ENCODE measurements at regions not wholly inside any gene's neighbourhood (a gene's known extent, or its start where the extent isn't known, plus 50 kb on each side); places are given as distances from the start of the nearest gene placed in this dataset.
"Not testable (repeated sequence)": the region's sequence is repeated elsewhere in the genome, so short reads cannot be mapped to it uniquely, and the experiment has no call there.

DNA sequence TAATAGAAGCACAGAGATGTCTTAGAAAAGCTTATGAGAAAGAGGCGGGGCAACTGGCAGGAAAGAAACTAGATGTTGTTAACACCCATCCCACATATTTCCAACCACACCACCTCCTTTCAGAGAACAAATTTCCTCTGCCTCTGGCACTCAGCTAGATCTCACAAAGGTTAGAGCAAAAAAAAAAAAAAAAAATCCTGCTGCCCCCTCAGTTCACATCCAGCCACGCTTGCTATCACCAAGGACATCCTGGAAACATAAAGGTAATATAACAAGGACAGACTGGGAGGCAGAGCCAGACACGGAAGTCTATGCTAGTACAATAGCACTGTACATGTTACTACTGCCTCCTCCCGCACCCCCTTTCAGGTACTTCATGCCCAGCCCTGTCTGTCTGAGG lies 238.0 kb upstream of the PTGER4 start:
- TF ChIP-seq, protein P1, sequence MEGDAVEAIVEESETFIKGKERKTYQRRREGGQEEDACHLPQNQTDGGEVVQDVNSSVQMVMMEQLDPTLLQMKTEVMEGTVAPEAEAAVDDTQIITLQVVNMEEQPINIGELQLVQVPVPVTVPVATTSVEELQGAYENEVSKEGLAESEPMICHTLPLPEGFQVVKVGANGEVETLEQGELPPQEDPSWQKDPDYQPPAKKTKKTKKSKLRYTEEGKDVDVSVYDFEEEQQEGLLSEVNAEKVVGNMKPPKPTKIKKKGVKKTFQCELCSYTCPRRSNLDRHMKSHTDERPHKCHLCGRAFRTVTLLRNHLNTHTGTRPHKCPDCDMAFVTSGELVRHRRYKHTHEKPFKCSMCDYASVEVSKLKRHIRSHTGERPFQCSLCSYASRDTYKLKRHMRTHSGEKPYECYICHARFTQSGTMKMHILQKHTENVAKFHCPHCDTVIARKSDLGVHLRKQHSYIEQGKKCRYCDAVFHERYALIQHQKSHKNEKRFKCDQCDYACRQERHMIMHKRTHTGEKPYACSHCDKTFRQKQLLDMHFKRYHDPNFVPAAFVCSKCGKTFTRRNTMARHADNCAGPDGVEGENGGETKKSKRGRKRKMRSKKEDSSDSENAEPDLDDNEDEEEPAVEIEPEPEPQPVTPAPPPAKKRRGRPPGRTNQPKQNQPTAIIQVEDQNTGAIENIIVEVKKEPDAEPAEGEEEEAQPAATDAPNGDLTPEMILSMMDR (IDR thresholded peaks at IDR 0.05), result no peak
- Histone ChIP-seq H3K4me1 (no peaks in the 10 kb centered on the region), H3K27ac (no peak overlapping the region), H3K27me3 (ENCODE audit: control insufficient read depth, insufficient read depth, low read length) (no peaks in the 10 kb centered on the region), H3K4me2 (ENCODE audit: low read length) (no peak overlapping the region), H3K9me3 (ENCODE audit: control insufficient read depth, low read length) (peaks cover 4% of the 10 kb centered on the region), H3K79me2 (no peaks in the 10 kb centered on the region), H3K36me3 (ENCODE audit: control insufficient read depth, insufficient read depth, low read length) (no peaks in the 10 kb centered on the region), H2AFZ (no peak overlapping the region), H3K4me3 (ENCODE audit: low read depth, low read length) (no peak overlapping the region), H3K9ac (no peak overlapping the region)

- no peak overlapping the region for H3K4me2 ChIP-seq (ENCODE audit: low read length)
- H2AFZ ChIP-seq, result no peak overlapping the region
- H3K4me3 ChIP-seq (ENCODE audit: low read depth, low read length), result no peak overlapping the region
- no peaks in the 10 kb centered on the region for H3K27me3 ChIP-seq (ENCODE audit: control insufficient read depth, insufficient read depth, low read length)
- no peak overlapping the region for H3K27ac ChIP-seq
- TF ChIP-seq, protein P1 (IDR thresholded peaks at IDR 0.05), result no peak
- no peaks in the 10 kb centered on the region for H3K36me3 ChIP-seq (ENCODE audit: control insufficient read depth, insufficient read depth, low read length)
- H3K9ac ChIP-seq, result no peak overlapping the region
- no peaks in the 10 kb centered on the region for H3K4me1 ChIP-seq
- peaks cover 4% of the 10 kb centered on the region for H3K9me3 ChIP-seq (ENCODE audit: control insufficient read depth, low read length)
- H3K79me2 ChIP-seq, result no peaks in the 10 kb centered on the region
These were observed 239.0 kb upstream of the PTGER4 start for GRCh38 chr5:40440746-40441145.

- not testable (repeated sequence) for H3K9me3 ChIP-seq (ENCODE audit: control insufficient read depth, low read length); H3K9ac ChIP-seq; H3K36me3 ChIP-seq (ENCODE audit: control insufficient read depth, insufficient read depth, low read length); H3K4me1 ChIP-seq; H3K79me2 ChIP-seq; H3K4me3 ChIP-seq (ENCODE audit: low read depth, low read length); H3K27ac ChIP-seq; H3K27me3 ChIP-seq (ENCODE audit: control insufficient read depth, insufficient read depth, low read length); H2AFZ ChIP-seq; H3K4me2 ChIP-seq (ENCODE audit: low read length)
These were observed 240.6 kb upstream of the PTGER4 start for GRCh38 chr5:40439103-40439502.

- H3K27me3 ChIP-seq (ENCODE audit: control insufficient read depth, insufficient read depth, low read length); H3K9me3 ChIP-seq (ENCODE audit: control insufficient read depth, low read length); H3K27ac ChIP-seq; H3K4me1 ChIP-seq; H3K79me2 ChIP-seq; H3K9ac ChIP-seq; H3K4me3 ChIP-seq (ENCODE audit: low read depth, low read length); H2AFZ ChIP-seq; H3K4me2 ChIP-seq (ENCODE audit: low read length); H3K36me3 ChIP-seq (ENCODE audit: control insufficient read depth, insufficient read depth, low read length): not testable (repeated sequence)
These were observed 241.1 kb upstream of the PTGER4 start for GRCh38 chr5:40438646-40439045.

DNA sequence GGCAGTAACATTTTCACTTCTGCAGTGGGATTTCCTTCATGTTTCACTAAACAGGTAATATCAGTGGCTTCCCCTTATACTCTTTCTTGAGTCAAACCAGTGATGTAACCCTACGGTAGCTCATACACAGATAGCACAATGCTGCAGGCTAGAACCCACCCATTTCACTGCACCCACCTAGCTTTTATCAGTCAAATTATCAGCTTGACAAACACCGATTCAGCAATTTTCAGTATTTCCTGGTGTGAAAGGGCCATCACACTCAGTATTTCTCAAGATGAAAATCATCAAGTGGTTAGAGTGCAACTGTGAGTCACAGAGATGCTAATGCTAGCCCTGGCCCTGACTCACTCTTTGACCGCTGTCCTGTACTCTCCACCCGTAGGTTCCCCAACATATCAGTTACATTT lies 242.3 kb upstream of the PTGER4 start:
- H3K9me3 ChIP-seq (ENCODE audit: control insufficient read depth, low read length), result no peaks in the 10 kb centered on the region
- no peaks in the 10 kb centered on the region for H3K36me3 ChIP-seq (ENCODE audit: control insufficient read depth, insufficient read depth, low read length)
- no peaks in the 10 kb centered on the region for H3K27me3 ChIP-seq (ENCODE audit: control insufficient read depth, insufficient read depth, low read length)
- no peak overlapping the region for H3K4me2 ChIP-seq (ENCODE audit: low read length)
- H3K27ac ChIP-seq, result no peak overlapping the region
- no peak overlapping the region for H3K4me3 ChIP-seq (ENCODE audit: low read depth, low read length)
- TF ChIP-seq, protein P1 (IDR thresholded peaks at IDR 0.05), result no peak
- H3K9ac ChIP-seq, result no peak overlapping the region
- no peaks in the 10 kb centered on the region for H3K79me2 ChIP-seq
- H3K4me1 ChIP-seq, result no peaks in the 10 kb centered on the region
- H2AFZ ChIP-seq, result no peak overlapping the region

DNA sequence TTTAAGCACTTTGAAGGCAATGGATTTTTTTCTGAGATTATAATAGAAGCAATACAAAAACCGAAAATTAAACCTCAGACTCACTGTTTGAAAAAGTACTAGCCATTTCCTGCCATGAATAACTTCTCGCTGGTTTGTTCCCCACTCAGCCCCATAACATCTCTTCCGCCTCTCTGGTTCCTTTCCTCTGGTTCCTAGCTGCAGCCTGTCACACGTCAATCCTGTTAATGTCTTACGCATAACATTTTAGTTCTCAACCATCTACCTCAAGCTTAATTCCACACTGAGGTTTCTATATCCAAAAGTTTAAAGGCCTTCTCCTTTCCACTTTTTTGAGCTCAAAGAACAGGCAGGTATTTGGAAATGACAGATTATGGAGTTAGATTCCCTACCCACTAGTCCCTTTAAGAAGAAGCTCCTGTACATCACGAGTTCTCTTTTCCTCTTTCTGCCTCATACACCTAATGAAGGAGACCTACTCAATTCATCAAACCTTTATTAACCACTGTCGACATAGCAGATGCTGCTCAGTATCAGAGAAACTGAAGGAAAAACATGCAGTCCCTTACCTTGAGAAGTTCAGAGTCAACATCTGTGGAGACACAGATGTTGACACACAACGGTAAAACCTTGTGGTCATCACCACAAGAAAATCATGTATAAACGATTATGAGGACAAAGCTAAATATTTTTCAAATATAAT lies 243.0 kb upstream of the PTGER4 start:
- no peak overlapping the region for H3K9ac ChIP-seq
- no peak overlapping the region for H3K4me3 ChIP-seq (ENCODE audit: low read depth, low read length)

DNA sequence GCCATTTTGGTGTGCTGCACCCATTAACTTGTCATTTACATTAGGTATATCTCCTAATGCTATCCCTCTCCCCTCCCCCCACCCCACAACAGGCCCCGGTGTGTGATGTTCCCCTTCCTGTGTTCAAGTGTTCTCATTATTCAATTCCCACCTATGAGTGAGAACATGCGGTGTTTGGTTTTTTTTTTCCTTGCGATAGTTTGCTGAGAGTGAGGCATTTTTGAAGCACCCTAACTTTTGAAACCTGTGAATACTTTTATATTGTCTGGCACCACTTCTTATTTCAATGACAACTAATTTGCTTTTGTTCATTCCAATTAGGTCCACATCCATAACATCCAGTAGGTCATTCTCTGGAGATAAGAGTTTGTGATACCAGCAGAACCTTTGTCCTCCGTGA lies 244.0 kb upstream of the PTGER4 start:
- H3K4me3 ChIP-seq (ENCODE audit: low read depth, low read length); H3K36me3 ChIP-seq (ENCODE audit: control insufficient read depth, insufficient read depth, low read length); H3K27me3 ChIP-seq (ENCODE audit: control insufficient read depth, insufficient read depth, low read length); H3K27ac ChIP-seq; H3K9me3 ChIP-seq (ENCODE audit: control insufficient read depth, low read length); H3K9ac ChIP-seq; H3K4me1 ChIP-seq; H3K79me2 ChIP-seq; H3K4me2 ChIP-seq (ENCODE audit: low read length); H2AFZ ChIP-seq: not testable (repeated sequence)

More for the DNA sequence above, 243.0 kb upstream of the PTGER4 start:
- Histone ChIP-seq H3K9me3 (ENCODE audit: control insufficient read depth, low read length) (no peaks in the 10 kb centered on the region), H3K36me3 (ENCODE audit: control insufficient read depth, insufficient read depth, low read length) (no peaks in the 10 kb centered on the region), H3K27ac (no peak overlapping the region), H3K4me2 (ENCODE audit: low read length) (no peak overlapping the region), H3K79me2 (no peaks in the 10 kb centered on the region), H3K4me1 (no peaks in the 10 kb centered on the region), H2AFZ (no peak overlapping the region), H3K27me3 (ENCODE audit: control insufficient read depth, insufficient read depth, low read length) (no peaks in the 10 kb centered on the region)
- TF ChIP-seq, protein P1 (IDR thresholded peaks at IDR 0.05), result no peak
